ENCODE measurements at regions not wholly inside any gene's neighbourhood (a gene's known extent, or its start where the extent isn't known, plus 50 kb on each side); places are given as distances from the start of the nearest gene placed in this dataset.
"Not testable (repeated sequence)": the region's sequence is repeated elsewhere in the genome, so short reads cannot be mapped to it uniquely, and the experiment has no call there.

GRCh38 chr2:208807756-208808155 lies 401.2 kb downstream of the PTH2R start:
- DNase-seq, result no peak

GRCh38 chr2:208811885-208812284 lies 405.3 kb downstream of the PTH2R start:
- not testable (repeated sequence) for DNase-seq

- DNase-seq, result no peak
Observed at GRCh38 chr2:208819190-208819589, 412.6 kb downstream of the PTH2R start.

GRCh38 chr2:208820014-208820688 lies 413.6 kb downstream of the PTH2R start:
- DNase-seq, result no peak

GRCh38 chr2:208827109-208827508 lies 420.5 kb downstream of the PTH2R start:
- DNase-seq, result no peak

GRCh38 chr2:208827549-208828221 lies 421.1 kb downstream of the PTH2R start:
- DNase-seq, result no peak

- DNase-seq, result no peak
Observed at GRCh38 chr2:208830203-208830602, 423.6 kb downstream of the PTH2R start.

GRCh38 chr2:208847651-208848050 lies 441.1 kb downstream of the PTH2R start:
- no peak for DNase-seq

GRCh38 chr2:208854717-208855116 lies 448.1 kb downstream of the PTH2R start:
- no peak for DNase-seq

GRCh38 chr2:208867374-208867773 lies 460.8 kb downstream of the PTH2R start:
- DNase-seq, result no peak

- DNase-seq, result no peak
Observed at GRCh38 chr2:208872591-208872990, 466.0 kb downstream of the PTH2R start.

GRCh38 chr2:208879666-208880065 lies 473.1 kb downstream of the PTH2R start:
- no peak for DNase-seq

GRCh38 chr2:208880171-208880570 lies 473.6 kb downstream of the PTH2R start:
- DNase-seq, result no peak

GRCh38 chr2:208890486-208890885 lies 483.9 kb downstream of the PTH2R start:
- no peak for DNase-seq

- no peak for DNase-seq
Observed at GRCh38 chr2:208892203-208892602, 485.6 kb downstream of the PTH2R start.

GRCh38 chr2:208906330-208906729 lies 499.7 kb downstream of the PTH2R start:
- no peak for DNase-seq

GRCh38 chr2:208915401-208915800 lies 508.4 kb upstream of the MAP2 start:
- no peak for DNase-seq

GRCh38 chr2:208916881-208917280 lies 507.0 kb upstream of the MAP2 start:
- no peak for DNase-seq

- DNase-seq, result not testable (repeated sequence)
Observed at GRCh38 chr2:208921358-208921757, 502.5 kb upstream of the MAP2 start.

- no peak for DNase-seq
Observed at GRCh38 chr2:208927867-208928266, 496.0 kb upstream of the MAP2 start.

GRCh38 chr2:208929139-208929864 lies 494.5 kb upstream of the MAP2 start:
- DNase-seq, result no peak

- no peak for DNase-seq
Observed at GRCh38 chr2:208929894-208930427, 493.9 kb upstream of the MAP2 start.

- DNase-seq, result no peak
Observed at GRCh38 chr2:208935531-208935930, 488.3 kb upstream of the MAP2 start.

GRCh38 chr2:208937521-208937920 lies 486.3 kb upstream of the MAP2 start:
- no peak for DNase-seq
